ENCODE measurements at regions not wholly inside any gene's neighbourhood (a gene's known extent, or its start where the extent isn't known, plus 50 kb on each side); places are given as distances from the start of the nearest gene placed in this dataset.
"Not testable (repeated sequence)": the region's sequence is repeated elsewhere in the genome, so short reads cannot be mapped to it uniquely, and the experiment has no call there.

- not testable (repeated sequence) for TF ChIP-seq POLR2A, CTCF, POLR2AphosphoS5, EP300 (IDR thresholded peaks at IDR 0.05)
Observed at GRCh38 chrX:114057422-114057821, 526.5 kb upstream of the HTR2C start.

Data from gastroesophageal sphincter (tissue), 3 donors.